ENCODE measurements at regions not wholly inside any gene's neighbourhood (a gene's known extent, or its start where the extent isn't known, plus 50 kb on each side); places are given as distances from the start of the nearest gene placed in this dataset.

GRCh38 chr13:61052175-61052574 lies 363.5 kb downstream of the PCDH20 start:
- no peak for TF ChIP-seq CTCF (conservative IDR thresholded peaks at IDR 0.05; ENCODE audit: low read depth, low read length)
- TF ChIP-seq EZH2 (IDR thresholded peaks at IDR 0.05; ENCODE audit: low read length, unreplicated experiment), result no peak
